HEK293 (cell line): ENCODE measurements at regions not wholly inside any gene's neighbourhood (a gene's known extent, or its start where the extent isn't known, plus 50 kb on each side); places are given as distances from the start of the nearest gene placed in this dataset.

Experiments used
- CTCF ChIA-PET: fragments of 350-600 bp; formaldehyde crosslinking; extraction: SDS; loops from one replicate; lab custom pipeline; 2021; ENCODE audit warnings: antibody characterized with exemption; lab: Yijun Ruan, JAX
- POLR2A ChIA-PET: fragments of 300-600 bp; formaldehyde crosslinking; extraction: SDS; loops from one replicate; lab custom pipeline; 2020; ENCODE audit warnings: antibody characterized with exemption, inconsistent platforms; lab: Yijun Ruan, JAX
- H3K27ac ChIP-seq: fragments of 200-500 bp; sonication (Bioruptor generic); 2 replicates; pipeline ENCODE4 v1.5.1; 2014; ENCODE audit warnings: low read depth, low read length, control low read depth, inconsistent platforms; ENCODE audit errors: extremely low read depth
- H3K36me3 ChIP-seq, 2 experiments: fragments of 200-500 bp in 1 of 2; sonication (Bioruptor generic) in 1 of 2; 1 replicate in 1 of 2; 2 replicates in 1 of 2; pipeline ENCODE4 v1.5.1; 2014 to 2017; ENCODE audit warnings: inconsistent platforms in 2 of 2, low read length in 2 of 2; ENCODE audit not compliant: control insufficient read depth in 2 of 2, insufficient read depth in 1 of 2
- H3K4me1 ChIP-seq: fragments of 200-500 bp; sonication (Bioruptor generic); 2 replicates; pipeline ENCODE4 v1.5.1; 2014; ENCODE audit warnings: mild to moderate bottlenecking, low read length, inconsistent platforms; ENCODE audit not compliant: control insufficient read depth, insufficient read depth
- H3K4me3 ChIP-seq: 2 replicates; pipeline ENCODE4 v1.5.1; 2011; ENCODE audit warnings: low read depth, mild to moderate bottlenecking, control low read depth, low read length, moderate library complexity
- H3K9me3 ChIP-seq: fragments of 200-500 bp; sonication (Bioruptor generic); 2 replicates; pipeline ENCODE4 v1.5.1; 2014; ENCODE audit warnings: low read depth, low read length, inconsistent platforms; ENCODE audit not compliant: control insufficient read depth, insufficient read depth
- ATF2 ChIP-seq: fragments of 450-650 bp; formaldehyde crosslinking; IDR thresholded peaks from 2 replicates; pipeline ENCODE4 v1.5.1; 2016; ENCODE audit warnings: missing biosample characterization, missing genetic modification characterization, low read depth
- IKZF3 ChIP-seq: fragments of 450-650 bp; IDR thresholded peaks from 2 replicates; pipeline ENCODE4 v1.5.0; 2018; ENCODE audit warnings: missing biosample characterization, mild to moderate bottlenecking, missing genetic modification characterization, moderate library complexity
- MZF1 ChIP-seq: fragments of 450-650 bp; formaldehyde crosslinking; IDR thresholded peaks from 2 replicates; pipeline ENCODE4 v1.5.1; 2017; ENCODE audit warnings: missing biosample characterization, missing genetic modification characterization, borderline replicate concordance
- OSR2 ChIP-seq: fragments of 450-650 bp; formaldehyde crosslinking; IDR thresholded peaks from 2 replicates; pipeline ENCODE4 v1.5.1; 2016; ENCODE audit warnings: missing biosample characterization, missing genetic modification characterization
- PRDM10 ChIP-seq: fragments of 450-650 bp; formaldehyde crosslinking; IDR thresholded peaks from 2 replicates; pipeline ENCODE4 v1.5.1; 2016; ENCODE audit warnings: missing biosample characterization, missing genetic modification characterization
- SCRT1 ChIP-seq: fragments of 450-650 bp; formaldehyde crosslinking; IDR thresholded peaks from 2 replicates; pipeline ENCODE4 v1.5.1; 2016; ENCODE audit warnings: missing biosample characterization, missing genetic modification characterization, borderline replicate concordance
- SP3 ChIP-seq: fragments of 450-650 bp; formaldehyde crosslinking; IDR thresholded peaks from 2 replicates; pipeline ENCODE4 v1.5.1; 2016; ENCODE audit warnings: missing biosample characterization, missing genetic modification characterization
- WT1 ChIP-seq: fragments of 450-650 bp; formaldehyde crosslinking; IDR thresholded peaks from 2 replicates; pipeline ENCODE4 v1.5.1; 2016; ENCODE audit warnings: missing biosample characterization, missing genetic modification characterization
- ZBTB10 ChIP-seq: fragments of 450-650 bp; formaldehyde crosslinking; IDR thresholded peaks from 2 replicates; pipeline ENCODE4 v1.5.1; 2016; ENCODE audit warnings: missing biosample characterization, missing genetic modification characterization
- ZBTB20 ChIP-seq: fragments of 450-650 bp; formaldehyde crosslinking; IDR thresholded peaks from 2 replicates; pipeline ENCODE4 v1.5.1; 2016; ENCODE audit warnings: missing biosample characterization, missing genetic modification characterization
- ZNF112 ChIP-seq: fragments of 450-650 bp; formaldehyde crosslinking; IDR thresholded peaks from 2 replicates; pipeline ENCODE4 v1.5.0; 2017; ENCODE audit warnings: missing biosample characterization, missing genetic modification characterization
- ZNF19 ChIP-seq: fragments of 450-650 bp; formaldehyde crosslinking; IDR thresholded peaks from 2 replicates; pipeline ENCODE4; 2016; ENCODE audit warnings: missing biosample characterization, missing genetic modification characterization, low read depth
- ZNF26 ChIP-seq: fragments of 450-650 bp; formaldehyde crosslinking; IDR thresholded peaks from 2 replicates; pipeline ENCODE4 v1.5.1; 2016; ENCODE audit warnings: missing biosample characterization, missing genetic modification characterization
- ZNF571 ChIP-seq: fragments of 450-650 bp; formaldehyde crosslinking; IDR thresholded peaks from 2 replicates; pipeline ENCODE4 v1.5.0; 2017; ENCODE audit warnings: missing biosample characterization, missing genetic modification characterization
- ZNF580 ChIP-seq: fragments of 450-650 bp; formaldehyde crosslinking; IDR thresholded peaks from 2 replicates; pipeline ENCODE4 v1.5.1; 2016; ENCODE audit warnings: missing biosample characterization, missing genetic modification characterization
- ZNF629 ChIP-seq: fragments of 450-650 bp; formaldehyde crosslinking; IDR thresholded peaks from 2 replicates; pipeline ENCODE4 v1.5.1; 2017; ENCODE audit warnings: missing biosample characterization, missing genetic modification characterization
- ZNF768 ChIP-seq: fragments of 450-650 bp; formaldehyde crosslinking; IDR thresholded peaks from 2 replicates; pipeline ENCODE4 v1.5.1; 2018; ENCODE audit warnings: missing biosample characterization, mild to moderate bottlenecking, missing genetic modification characterization
- ZNF792 ChIP-seq: fragments of 450-650 bp; formaldehyde crosslinking; IDR thresholded peaks from 2 replicates; pipeline ENCODE4 v1.5.1; 2016; ENCODE audit warnings: missing biosample characterization, missing genetic modification characterization

GRCh38 chr6:26300359-26300758 lies 64.6 kb upstream of the BTN3A2 start:
- POLR2A ChIA-PET = no interaction called here
- TF ChIP-seq ZNF629 (peak; percentile 32; the same call in 1 of the 2 replicates), ATF2 (tag by site-specific recombination) (peak; percentile 79), WT1 (no peak), SCRT1 (tag by site-specific recombination) (no peak), ZNF580 (tag by site-specific recombination) (no peak)
- Histone ChIP-seq H3K36me3 (no peaks in the 10 kb centered on the region), H3K27ac (no peak overlapping the region), H3K4me1 (no peaks in the 10 kb centered on the region), H3K9me3 (no peaks in the 10 kb centered on the region), H3K4me3 (no peak overlapping the region)
- CTCF ChIA-PET = interaction anchor here (0.6 to 1.2 kb wide), 6 partner anchors 10 to 1719 kb away, joined by 3 to 5 read pairs (median 3); a partner anchor contains a TSS

- H3K4me1 ChIP-seq = no peaks in the 10 kb centered on the region
- POLR2A ChIA-PET = no interaction called here
- no peak overlapping the region for H3K27ac ChIP-seq
These were observed 64.2 kb upstream of the BTN3A2 start for GRCh38 chr6:26300828-26301227.

GRCh38 chr6:26301638-26302037 lies 63.4 kb upstream of the BTN3A2 start:
- Histone ChIP-seq H3K4me1 (no peaks in the 10 kb centered on the region), H3K27ac (no peak overlapping the region), H3K4me3 (no peak overlapping the region)
- TF ChIP-seq SCRT1 (tag by site-specific recombination) = no peak
- TF ChIP-seq ZNF768 (tag by site-specific recombination) = no peak
- TF ChIP-seq ZNF792 (tag by site-specific recombination) = no peak
- TF ChIP-seq ZNF112 (tag by site-specific recombination) = no peak
- TF ChIP-seq IKZF3 (tag by site-specific recombination) = no peak
- no peak for TF ChIP-seq OSR2 (tag by site-specific recombination)
- no peak for TF ChIP-seq ZNF19 (tag by site-specific recombination)
- TF ChIP-seq ZNF26 (tag by site-specific recombination) = no peak
- TF ChIP-seq, all 188 proteins: peak for 0
- Histone ChIP-seq H3K9me3 (no peaks in the 10 kb centered on the region), H3K36me3 (no peaks in the 10 kb centered on the region)
- ChIA-PET CTCF (no interaction called here), POLR2A (no interaction called here)

More at GRCh38 chr6:26300828-26301227, 64.2 kb upstream of the BTN3A2 start:
- Histone ChIP-seq H3K9me3 (no peaks in the 10 kb centered on the region), H3K36me3 (no peaks in the 10 kb centered on the region), H3K4me3 (no peak overlapping the region)
- CTCF ChIA-PET = interaction anchor here (0.7 to 1.0 kb wide), 3 partner anchors 22 to 294 kb away, joined by 3 to 5 read pairs (median 3); a partner anchor contains a TSS
- TF ChIP-seq MZF1 (tag by site-specific recombination) (no peak), ZBTB20 (peak; percentile 37; the same call in 1 of the 2 replicates)

GRCh38 chr6:26302941-26303559 lies 61.9 kb upstream of the BTN3A2 start:
- no peak overlapping the region for H3K4me3 ChIP-seq
- ChIA-PET POLR2A (no interaction called here), CTCF (interaction anchor here (0.7 kb wide), 1 partner anchor 36 kb away, joined by 3 read pairs; no protein-coding TSS in a partner anchor)
- TF ChIP-seq PRDM10 (tag by site-specific recombination) (no peak), SP3 (tag by site-specific recombination) (no peak), ZNF571 (tag by site-specific recombination) (no peak), ZBTB10 (no peak)

More at GRCh38 chr6:26302941-26303559, 61.9 kb upstream of the BTN3A2 start:
- H3K9me3 ChIP-seq = no peaks in the 10 kb centered on the region
- no peaks in the 10 kb centered on the region for H3K36me3 ChIP-seq
- no peaks in the 10 kb centered on the region for H3K4me1 ChIP-seq
- H3K27ac ChIP-seq = no peak overlapping the region
